DOHH2 (cell line): ENCODE measurements at regions not wholly inside any gene's neighbourhood (a gene's known extent, or its start where the extent isn't known, plus 50 kb on each side); places are given as distances from the start of the nearest gene placed in this dataset.

Experiments
- H3F3A ChIP-seq: fragments of 200-600 bp; sonication (generic), shearing (Covaris generic); 2 replicates; pipeline ENCODE4 v1.6.0; 2016; ENCODE audit warnings: antibody characterized with exemption, mild to moderate bottlenecking; ENCODE audit not compliant: control insufficient read depth, insufficient read depth
- H3K27ac ChIP-seq: fragments of 200-600 bp; sonication (generic); 2 replicates; pipeline ENCODE4 v1.5.1; 2014; ENCODE audit warnings: low read depth, mild to moderate bottlenecking, low read length, moderate library complexity
- H3K27me3 ChIP-seq: fragments of 200-600 bp; sonication (generic); 2 replicates; pipeline ENCODE4 v1.6.1; 2014; ENCODE audit warnings: mild to moderate bottlenecking, low read length, mixed read lengths; ENCODE audit not compliant: control insufficient read depth
- H3K36me3 ChIP-seq: fragments of 200-600 bp; sonication (generic); 2 replicates; pipeline ENCODE4 v1.6.1; 2014; ENCODE audit warnings: mild to moderate bottlenecking, low read length, moderate library complexity, mixed read lengths; ENCODE audit not compliant: control insufficient read depth
- H3K4me1 ChIP-seq: fragments of 200-600 bp; sonication (generic); 2 replicates; pipeline ENCODE4 v1.6.1; 2014; ENCODE audit warnings: mild to moderate bottlenecking, low read length, mixed read lengths; ENCODE audit not compliant: control insufficient read depth
- H3K4me2 ChIP-seq: fragments of 200-600 bp; sonication (generic); 2 replicates; pipeline ENCODE4 v1.6.0; 2014; ENCODE audit warnings: mild to moderate bottlenecking, low read length, moderate library complexity
- H3K4me3 ChIP-seq: fragments of 200-600 bp; sonication (generic); 2 replicates; pipeline ENCODE4 v1.5.1; 2014; ENCODE audit warnings: mild to moderate bottlenecking, low read length, mixed read lengths
- H3K79me2 ChIP-seq: fragments of 200-600 bp; sonication (generic); 2 replicates; pipeline ENCODE4 v1.6.1; 2014; ENCODE audit warnings: mild to moderate bottlenecking, low read length, mixed read lengths; ENCODE audit not compliant: control insufficient read depth
- H3K9me2 ChIP-seq: fragments of 200-600 bp; sonication (generic); replicated peaks from 2 replicates; pipeline ENCODE4 v1.6.1; 2014; ENCODE audit warnings: mild to moderate bottlenecking, low read length, mixed read lengths; ENCODE audit not compliant: control insufficient read depth
- H3K9me3 ChIP-seq: fragments of 200-600 bp; sonication (generic); 2 replicates; pipeline ENCODE4 v1.6.1; 2014; ENCODE audit warnings: antibody characterized with exemption, low read length, mixed read lengths; ENCODE audit not compliant: control insufficient read depth, insufficient read depth
- H4K20me1 ChIP-seq: fragments of 200-600 bp; sonication (generic); 2 replicates; pipeline ENCODE4 v1.6.0; 2014; ENCODE audit warnings: low read depth, mild to moderate bottlenecking, antibody characterized with exemption, low read length, moderate library complexity; ENCODE audit not compliant: control insufficient read depth, insufficient read depth
- CTCF ChIP-seq: fragments of 200-600 bp; sonication (generic); IDR thresholded peaks from one replicate; pipeline ENCODE4 v1.5.1; 2014; ENCODE audit warnings: antibody characterized with exemption, mild to moderate bottlenecking, low read depth, low read length; ENCODE audit not compliant: poor library complexity, severe bottlenecking
- EZH2phosphoT487 ChIP-seq: fragments of 200-600 bp; sonication (generic); IDR thresholded peaks from 2 replicates; pipeline ENCODE4 v1.6.1; 2017; ENCODE audit warnings: borderline replicate concordance, mild to moderate bottlenecking, antibody characterized with exemption, low read length, moderate library complexity, mixed read lengths

GRCh38 chr2:147631294-147631693, 213.5 kb upstream of the ACVR2A start:
- Histone ChIP-seq H3K9me3 (no peaks in the 10 kb centered on the region), H4K20me1 (no peaks in the 10 kb centered on the region), H3K4me1 (no peaks in the 10 kb centered on the region), H3K27me3 (no peaks in the 10 kb centered on the region), H3K9me2 (no peaks in the 10 kb centered on the region), H3K79me2 (no peaks in the 10 kb centered on the region), H3K4me3 (no peak overlapping the region), H3K27ac (no peak overlapping the region), H3K4me2 (no peak overlapping the region), H3F3A (no peaks in the 10 kb centered on the region), H3K36me3 (no peaks in the 10 kb centered on the region)
- no peak for TF ChIP-seq CTCF
- no peak for TF ChIP-seq EZH2phosphoT487

GRCh38 chr2:147630585-147630984, 214.2 kb upstream of the ACVR2A start:
- Histone ChIP-seq H3K4me1 (no peaks in the 10 kb centered on the region), H3K4me3 (no peak overlapping the region), H3K9me3 (no peaks in the 10 kb centered on the region), H3K36me3 (no peaks in the 10 kb centered on the region), H3F3A (no peaks in the 10 kb centered on the region), H4K20me1 (no peaks in the 10 kb centered on the region), H3K27ac (no peak overlapping the region), H3K27me3 (no peaks in the 10 kb centered on the region), H3K9me2 (no peaks in the 10 kb centered on the region), H3K79me2 (no peaks in the 10 kb centered on the region), H3K4me2 (no peak overlapping the region)
- TF ChIP-seq EZH2phosphoT487 (no peak), CTCF (no peak)

GRCh38 chr2:147628971-147629421, 215.8 kb upstream of the ACVR2A start:
- Histone ChIP-seq H3K4me3 (no peak overlapping the region), H3K9me2 (no peaks in the 10 kb centered on the region), H4K20me1 (no peaks in the 10 kb centered on the region), H3K36me3 (no peaks in the 10 kb centered on the region), H3K27ac (no peak overlapping the region), H3K27me3 (no peaks in the 10 kb centered on the region), H3K9me3 (no peaks in the 10 kb centered on the region), H3K79me2 (no peaks in the 10 kb centered on the region), H3K4me1 (no peaks in the 10 kb centered on the region), H3K4me2 (no peak overlapping the region), H3F3A (no peaks in the 10 kb centered on the region)
- no peak for TF ChIP-seq EZH2phosphoT487
- TF ChIP-seq CTCF: no peak

GRCh38 chr2:147623328-147623727, 221.5 kb upstream of the ACVR2A start:
- H3K79me2 ChIP-seq: no peaks in the 10 kb centered on the region
- no peak overlapping the region for H3K4me2 ChIP-seq
- H3K9me2 ChIP-seq: no peaks in the 10 kb centered on the region
- no peak overlapping the region for H3K27ac ChIP-seq
- H3F3A ChIP-seq: no peaks in the 10 kb centered on the region
- H3K4me1 ChIP-seq: no peaks in the 10 kb centered on the region
- H3K9me3 ChIP-seq: no peaks in the 10 kb centered on the region
- TF ChIP-seq CTCF: no peak
- H3K27me3 ChIP-seq: no peaks in the 10 kb centered on the region
- H3K36me3 ChIP-seq: no peaks in the 10 kb centered on the region
- H4K20me1 ChIP-seq: no peaks in the 10 kb centered on the region
- H3K4me3 ChIP-seq: no peak overlapping the region
